ENCODE measurements at regions not wholly inside any gene's neighbourhood (a gene's known extent, or its start where the extent isn't known, plus 50 kb on each side); places are given as distances from the start of the nearest gene placed in this dataset.

- H3K36me3 ChIP-seq (replicated peaks; ENCODE audit: insufficient read depth, low read depth): no peaks in the 10 kb centered on the region
- H3K4me1 ChIP-seq (ENCODE audit: insufficient read depth): no peaks in the 10 kb centered on the region
- 28% methylated on average over 2 of the region's 2 CpGs for WGBS (ENCODE audit: low lambda C conversion rate, missing lambda C conversion rate)
- H3K9me3 ChIP-seq (ENCODE audit: low read depth): no peaks in the 10 kb centered on the region
- DNase-seq (ENCODE audit: low spot score): peak; percentile 38
- H3K79me2 ChIP-seq: no peaks in the 10 kb centered on the region
- H3K4me3 ChIP-seq: no peak overlapping the region
- peak overlapping the region; percentile 1 for H3K27ac ChIP-seq
- H2AFZ ChIP-seq: no peak overlapping the region
- no peaks in the 10 kb centered on the region for H3K27me3 ChIP-seq
- H3K4me2 ChIP-seq: no peak overlapping the region
- no peaks in the 10 kb centered on the region for H3K9me2 ChIP-seq (replicated peaks; ENCODE audit: insufficient read depth)
- TF ChIP-seq EZH2phosphoT487 (IDR thresholded peaks at IDR 0.05; ENCODE audit: low read depth, severe bottlenecking, unreplicated experiment) (no peak), CTCF (IDR thresholded peaks at IDR 0.05; ENCODE audit: poor library complexity) (no peak), EZH2 (IDR thresholded peaks at IDR 0.05; ENCODE audit: borderline replicate concordance) (no peak)
- no peaks in the 10 kb centered on the region for H4K20me1 ChIP-seq (ENCODE audit: insufficient read depth, poor library complexity, severe bottlenecking)
These were observed 288.0 kb upstream of the TNP1 start for GRCh38 chr2:217147818-217148217.

GRCh38 chr2:217146956-217147355 is 287.1 kb upstream of the TNP1 start:
- Histone ChIP-seq H3K4me2 (no peak overlapping the region), H3K27ac (peak overlapping the region; percentile 1)
- TF ChIP-seq EZH2 (IDR thresholded peaks at IDR 0.05; ENCODE audit: borderline replicate concordance) (no peak), CTCF (IDR thresholded peaks at IDR 0.05; ENCODE audit: poor library complexity) (no peak), EZH2phosphoT487 (IDR thresholded peaks at IDR 0.05; ENCODE audit: low read depth, severe bottlenecking, unreplicated experiment) (no peak)

GRCh38 chr2:217142649-217143266 is 282.9 kb upstream of the TNP1 start:
- no peaks in the 10 kb centered on the region for H3K9me2 ChIP-seq (replicated peaks; ENCODE audit: insufficient read depth)
- no peak overlapping the region for H3K27ac ChIP-seq
- H3K4me2 ChIP-seq: no peak overlapping the region
- peak; percentile 29 for DNase-seq (ENCODE audit: low spot score)
- TF ChIP-seq EZH2 (IDR thresholded peaks at IDR 0.05; ENCODE audit: borderline replicate concordance) (no peak), EZH2phosphoT487 (IDR thresholded peaks at IDR 0.05; ENCODE audit: low read depth, severe bottlenecking, unreplicated experiment) (no peak), CTCF (IDR thresholded peaks at IDR 0.05; ENCODE audit: poor library complexity) (peak; percentile 51)
- no peaks in the 10 kb centered on the region for H3K27me3 ChIP-seq
- H3K4me1 ChIP-seq (ENCODE audit: insufficient read depth): no peaks in the 10 kb centered on the region
- H3K4me3 ChIP-seq: no peak overlapping the region
- H2AFZ ChIP-seq: no peak overlapping the region
- WGBS (ENCODE audit: low lambda C conversion rate, missing lambda C conversion rate): 67% methylated on average over 3 of the region's 3 CpGs
- H3K36me3 ChIP-seq (replicated peaks; ENCODE audit: insufficient read depth, low read depth): no peaks in the 10 kb centered on the region
- H3K79me2 ChIP-seq: no peaks in the 10 kb centered on the region
- no peaks in the 10 kb centered on the region for H4K20me1 ChIP-seq (ENCODE audit: insufficient read depth, poor library complexity, severe bottlenecking)
- H3K9me3 ChIP-seq (ENCODE audit: low read depth): peaks cover 13% of the 10 kb centered on the region

More at GRCh38 chr2:217146956-217147355, 287.1 kb upstream of the TNP1 start:
- Histone ChIP-seq H3K4me1 (ENCODE audit: insufficient read depth) (no peaks in the 10 kb centered on the region), H2AFZ (peak overlapping the region; percentile 12), H3K9me3 (ENCODE audit: low read depth) (peaks cover 5% of the 10 kb centered on the region), H3K4me3 (no peak overlapping the region), H3K79me2 (no peaks in the 10 kb centered on the region), H4K20me1 (ENCODE audit: insufficient read depth, poor library complexity, severe bottlenecking) (no peaks in the 10 kb centered on the region), H3K9me2 (replicated peaks; ENCODE audit: insufficient read depth) (no peaks in the 10 kb centered on the region), H3K36me3 (replicated peaks; ENCODE audit: insufficient read depth, low read depth) (no peaks in the 10 kb centered on the region), H3K27me3 (no peaks in the 10 kb centered on the region)
- 87% methylated on average over 4 of the region's 4 CpGs for WGBS (ENCODE audit: low lambda C conversion rate, missing lambda C conversion rate)
- DNase-seq (ENCODE audit: low spot score): no peak
